Gastroesophageal sphincter (tissue), 3 donors: ENCODE measurements at regions not wholly inside any gene's neighbourhood (a gene's known extent, or its start where the extent isn't known, plus 50 kb on each side); places are given as distances from the start of the nearest gene placed in this dataset.

Experiments used
- CTCF ChIP-seq, 4 experiments: fragments of 200-600 bp in 2 of 4; fragments of 450-650 bp in 2 of 4; sonication (generic) in 1 of 4; IDR thresholded peaks; one replicate each; pipeline ENCODE4 v1.5.1; 2017 to 2019; ENCODE audit warnings: antibody characterized with exemption in 4 of 4, mild to moderate bottlenecking in 2 of 4, moderate library complexity in 2 of 4
- POLR2A ChIP-seq, 2 donors: fragments of 450-650 bp; IDR thresholded peaks; one replicate each; pipeline ENCODE4 v1.6.1; 2017; ENCODE audit warnings: antibody characterized with exemption in 2 of 2, mild to moderate bottlenecking in 2 of 2, moderate library complexity in 1 of 2

GRCh38 chr19:23515551-23515950 lies 120.3 kb upstream of the ZNF91 start:
- TF ChIP-seq CTCF (IDR thresholded peaks at IDR 0.05) = no peak
- TF ChIP-seq POLR2A (IDR thresholded peaks at IDR 0.05) = no peak
